ENCODE measurements at regions not wholly inside any gene's neighbourhood (a gene's known extent, or its start where the extent isn't known, plus 50 kb on each side); places are given as distances from the start of the nearest gene placed in this dataset.
"Not testable (repeated sequence)": the region's sequence is repeated elsewhere in the genome, so short reads cannot be mapped to it uniquely, and the experiment has no call there.

DNA sequence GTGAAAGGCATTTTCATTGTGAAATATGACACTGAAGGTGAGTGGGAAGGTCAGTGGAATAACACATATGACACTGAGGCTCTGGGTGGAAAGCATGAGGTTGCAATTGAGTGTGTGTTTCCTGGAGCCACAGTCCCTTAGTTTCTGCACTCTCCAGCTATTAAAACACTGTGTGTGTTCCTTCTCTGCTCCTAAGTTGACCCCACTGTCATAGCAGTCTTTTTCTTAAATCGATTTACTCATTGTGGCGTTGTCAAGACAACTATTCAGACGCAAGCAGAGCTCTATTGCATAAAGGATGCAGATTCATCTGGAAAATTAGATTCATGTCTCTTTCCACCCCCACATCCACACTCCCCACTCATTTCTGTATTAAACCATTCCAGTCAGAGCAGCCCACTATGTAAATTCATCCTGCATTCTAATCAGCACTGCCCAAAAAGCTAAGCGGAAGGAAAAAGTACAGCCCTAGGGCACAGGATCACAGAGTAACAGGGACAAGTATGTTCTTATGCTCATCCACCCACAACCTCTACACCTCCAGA is 154.2 kb upstream of the NUDT10 start:
- TF ChIP-seq, protein P1, sequence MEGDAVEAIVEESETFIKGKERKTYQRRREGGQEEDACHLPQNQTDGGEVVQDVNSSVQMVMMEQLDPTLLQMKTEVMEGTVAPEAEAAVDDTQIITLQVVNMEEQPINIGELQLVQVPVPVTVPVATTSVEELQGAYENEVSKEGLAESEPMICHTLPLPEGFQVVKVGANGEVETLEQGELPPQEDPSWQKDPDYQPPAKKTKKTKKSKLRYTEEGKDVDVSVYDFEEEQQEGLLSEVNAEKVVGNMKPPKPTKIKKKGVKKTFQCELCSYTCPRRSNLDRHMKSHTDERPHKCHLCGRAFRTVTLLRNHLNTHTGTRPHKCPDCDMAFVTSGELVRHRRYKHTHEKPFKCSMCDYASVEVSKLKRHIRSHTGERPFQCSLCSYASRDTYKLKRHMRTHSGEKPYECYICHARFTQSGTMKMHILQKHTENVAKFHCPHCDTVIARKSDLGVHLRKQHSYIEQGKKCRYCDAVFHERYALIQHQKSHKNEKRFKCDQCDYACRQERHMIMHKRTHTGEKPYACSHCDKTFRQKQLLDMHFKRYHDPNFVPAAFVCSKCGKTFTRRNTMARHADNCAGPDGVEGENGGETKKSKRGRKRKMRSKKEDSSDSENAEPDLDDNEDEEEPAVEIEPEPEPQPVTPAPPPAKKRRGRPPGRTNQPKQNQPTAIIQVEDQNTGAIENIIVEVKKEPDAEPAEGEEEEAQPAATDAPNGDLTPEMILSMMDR (conservative IDR thresholded peaks at IDR 0.05; ENCODE audit: low read length) = not testable (repeated sequence)
- TF ChIP-seq EZH2phosphoT487 (IDR thresholded peaks at IDR 0.05; ENCODE audit: borderline replicate concordance) = not testable (repeated sequence)
